ENCODE measurements at regions not wholly inside any gene's neighbourhood (a gene's known extent, or its start where the extent isn't known, plus 50 kb on each side); places are given as distances from the start of the nearest gene placed in this dataset.

DNA sequence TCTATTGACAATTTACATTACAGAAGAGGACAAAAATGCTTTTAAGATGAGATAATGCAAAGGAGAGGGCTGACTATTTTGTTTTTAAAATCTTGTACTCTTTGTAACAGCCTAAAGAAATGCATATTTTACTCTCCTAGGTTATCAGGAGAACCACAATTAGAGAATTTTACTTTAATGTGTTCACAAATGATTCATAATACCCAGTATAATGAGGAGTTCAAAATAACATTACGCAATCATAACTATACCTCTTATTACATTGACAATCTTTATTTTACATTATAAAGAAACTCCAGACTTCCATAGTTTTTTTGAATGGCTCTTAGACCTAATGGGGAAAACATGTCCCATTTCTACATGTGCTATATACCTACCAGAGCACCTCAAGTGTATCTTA is 1089.7 kb downstream of the PCDH17 start:
- Histone ChIP-seq H3K4me2 (ENCODE audit: low read length) (no peak overlapping the region), H3K9ac (no peak overlapping the region), H3K27ac (no peak overlapping the region), H2AFZ (no peak overlapping the region), H3K79me2 (no peaks in the 10 kb centered on the region), H3K36me3 (ENCODE audit: control insufficient read depth, insufficient read depth, low read length) (no peaks in the 10 kb centered on the region), H3K4me1 (no peaks in the 10 kb centered on the region), H3K4me3 (ENCODE audit: low read depth, low read length) (no peak overlapping the region), H3K9me3 (ENCODE audit: control insufficient read depth, low read length) (no peaks in the 10 kb centered on the region), H3K27me3 (ENCODE audit: control insufficient read depth, insufficient read depth, low read length) (no peaks in the 10 kb centered on the region)
- TF ChIP-seq, protein P1, sequence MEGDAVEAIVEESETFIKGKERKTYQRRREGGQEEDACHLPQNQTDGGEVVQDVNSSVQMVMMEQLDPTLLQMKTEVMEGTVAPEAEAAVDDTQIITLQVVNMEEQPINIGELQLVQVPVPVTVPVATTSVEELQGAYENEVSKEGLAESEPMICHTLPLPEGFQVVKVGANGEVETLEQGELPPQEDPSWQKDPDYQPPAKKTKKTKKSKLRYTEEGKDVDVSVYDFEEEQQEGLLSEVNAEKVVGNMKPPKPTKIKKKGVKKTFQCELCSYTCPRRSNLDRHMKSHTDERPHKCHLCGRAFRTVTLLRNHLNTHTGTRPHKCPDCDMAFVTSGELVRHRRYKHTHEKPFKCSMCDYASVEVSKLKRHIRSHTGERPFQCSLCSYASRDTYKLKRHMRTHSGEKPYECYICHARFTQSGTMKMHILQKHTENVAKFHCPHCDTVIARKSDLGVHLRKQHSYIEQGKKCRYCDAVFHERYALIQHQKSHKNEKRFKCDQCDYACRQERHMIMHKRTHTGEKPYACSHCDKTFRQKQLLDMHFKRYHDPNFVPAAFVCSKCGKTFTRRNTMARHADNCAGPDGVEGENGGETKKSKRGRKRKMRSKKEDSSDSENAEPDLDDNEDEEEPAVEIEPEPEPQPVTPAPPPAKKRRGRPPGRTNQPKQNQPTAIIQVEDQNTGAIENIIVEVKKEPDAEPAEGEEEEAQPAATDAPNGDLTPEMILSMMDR (IDR thresholded peaks at IDR 0.05), result no peak

DNA sequence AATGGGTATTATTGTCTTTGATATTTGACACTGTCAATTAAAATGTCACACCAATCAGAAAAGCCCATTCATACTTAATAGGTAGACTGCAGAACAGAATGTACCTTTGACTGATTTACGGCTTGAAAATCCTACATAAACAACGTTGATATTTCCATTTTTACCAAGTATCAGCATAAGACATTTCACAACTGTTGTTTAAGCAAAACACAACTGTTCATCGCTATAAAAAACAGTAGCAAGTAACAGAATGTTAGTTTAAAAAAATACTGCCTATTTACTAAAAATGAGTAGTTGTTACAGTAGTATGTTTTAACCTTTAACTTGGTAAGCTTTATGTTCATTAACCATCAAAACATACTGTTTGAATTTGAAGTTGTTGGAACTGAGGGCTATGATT is 1096.6 kb downstream of the PCDH17 start:
- TF ChIP-seq, protein P1 (IDR thresholded peaks at IDR 0.05), result no peak
- no peak overlapping the region for H3K4me2 ChIP-seq (ENCODE audit: low read length)

DNA sequence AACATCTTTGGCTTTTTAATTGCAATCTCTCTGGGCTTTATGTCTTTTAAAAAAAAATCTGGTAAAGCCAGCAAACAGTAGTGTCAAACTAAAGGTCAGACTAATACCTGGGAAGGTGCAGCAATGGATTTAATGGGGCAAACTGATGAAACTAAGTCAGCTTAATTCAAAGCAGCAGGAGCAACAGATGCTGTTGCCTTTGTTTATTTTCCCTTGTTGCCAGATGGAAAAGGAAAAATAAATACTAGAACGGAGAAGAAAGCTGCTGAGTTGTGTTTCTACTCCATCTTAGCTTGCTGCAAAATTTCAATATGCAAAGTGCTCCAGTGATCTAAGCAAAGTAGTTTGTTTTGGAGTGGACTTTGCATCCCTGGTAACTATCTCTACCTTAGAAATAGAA is 1097.8 kb downstream of the PCDH17 start:
- TF ChIP-seq, protein P1 (IDR thresholded peaks at IDR 0.05), result no peak
- Histone ChIP-seq H3K4me1 (no peaks in the 10 kb centered on the region), H3K9me3 (ENCODE audit: control insufficient read depth, low read length) (no peaks in the 10 kb centered on the region), H3K4me2 (ENCODE audit: low read length) (no peak overlapping the region), H3K27me3 (ENCODE audit: control insufficient read depth, insufficient read depth, low read length) (no peaks in the 10 kb centered on the region), H3K79me2 (no peaks in the 10 kb centered on the region), H2AFZ (no peak overlapping the region), H3K4me3 (ENCODE audit: low read depth, low read length) (no peak overlapping the region), H3K36me3 (ENCODE audit: control insufficient read depth, insufficient read depth, low read length) (no peaks in the 10 kb centered on the region), H3K27ac (no peak overlapping the region), H3K9ac (no peak overlapping the region)

More for the DNA sequence above, 1096.6 kb downstream of the PCDH17 start:
- H3K27me3 ChIP-seq (ENCODE audit: control insufficient read depth, insufficient read depth, low read length), result no peaks in the 10 kb centered on the region
- no peak overlapping the region for H2AFZ ChIP-seq
- no peaks in the 10 kb centered on the region for H3K36me3 ChIP-seq (ENCODE audit: control insufficient read depth, insufficient read depth, low read length)
- no peak overlapping the region for H3K4me3 ChIP-seq (ENCODE audit: low read depth, low read length)
- no peaks in the 10 kb centered on the region for H3K79me2 ChIP-seq
- no peaks in the 10 kb centered on the region for H3K9me3 ChIP-seq (ENCODE audit: control insufficient read depth, low read length)
- no peaks in the 10 kb centered on the region for H3K4me1 ChIP-seq
- H3K27ac ChIP-seq, result no peak overlapping the region
- no peak overlapping the region for H3K9ac ChIP-seq

DNA sequence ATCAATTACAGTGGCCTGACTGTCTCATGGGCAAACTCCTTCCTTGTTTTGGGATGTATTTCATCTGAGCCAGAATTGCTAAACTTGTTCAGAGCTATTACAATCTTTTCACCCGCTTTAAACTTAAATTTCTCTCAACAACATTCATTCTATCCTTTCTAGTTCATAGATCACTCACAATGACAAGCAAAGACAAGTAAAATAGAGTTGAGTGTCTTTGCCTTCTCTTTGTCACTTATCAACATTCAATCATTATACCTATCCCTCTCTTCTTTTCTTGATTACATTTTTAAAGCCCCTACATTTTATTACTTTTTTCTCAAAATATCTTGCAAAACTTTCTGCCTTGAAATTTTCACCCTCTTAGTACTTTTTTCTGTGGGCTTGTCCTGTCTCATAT is 1113.1 kb downstream of the PCDH17 start:
- no peak overlapping the region for H3K4me3 ChIP-seq (ENCODE audit: low read depth, low read length)
- no peak overlapping the region for H3K4me2 ChIP-seq (ENCODE audit: low read length)
- no peak overlapping the region for H2AFZ ChIP-seq
- H3K9me3 ChIP-seq (ENCODE audit: control insufficient read depth, low read length), result no peaks in the 10 kb centered on the region
- TF ChIP-seq, protein P1 (IDR thresholded peaks at IDR 0.05), result no peak
- H3K4me1 ChIP-seq, result no peaks in the 10 kb centered on the region
- H3K79me2 ChIP-seq, result no peaks in the 10 kb centered on the region
- no peak overlapping the region for H3K9ac ChIP-seq
- H3K36me3 ChIP-seq (ENCODE audit: control insufficient read depth, insufficient read depth, low read length), result no peaks in the 10 kb centered on the region
- no peaks in the 10 kb centered on the region for H3K27me3 ChIP-seq (ENCODE audit: control insufficient read depth, insufficient read depth, low read length)
- H3K27ac ChIP-seq, result no peak overlapping the region

DNA sequence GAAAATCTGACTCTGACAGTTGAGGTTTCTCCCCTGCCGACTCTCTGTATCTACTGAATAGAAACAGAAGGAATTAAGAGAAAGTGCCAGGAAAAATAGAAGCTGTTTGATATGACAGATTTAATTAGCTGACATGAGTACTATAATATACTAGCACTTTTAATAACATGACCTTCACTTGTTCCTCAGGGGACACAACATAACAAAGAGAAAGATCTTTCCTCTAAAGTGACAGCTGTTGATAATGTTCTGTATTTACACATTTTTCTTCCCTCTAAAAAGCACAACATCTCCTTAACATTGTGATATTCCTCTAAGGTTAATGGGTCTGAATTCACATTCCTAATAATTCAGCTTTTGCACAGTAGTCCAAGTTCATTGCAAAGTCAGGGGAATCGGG is 1136.0 kb downstream of the PCDH17 start:
- H3K4me2 ChIP-seq (ENCODE audit: low read length), result no peak overlapping the region
- no peaks in the 10 kb centered on the region for H3K4me1 ChIP-seq
- H3K9ac ChIP-seq, result no peak overlapping the region
- no peak overlapping the region for H3K27ac ChIP-seq
- H3K9me3 ChIP-seq (ENCODE audit: control insufficient read depth, low read length), result no peaks in the 10 kb centered on the region
- peak overlapping the region; percentile 22 for H2AFZ ChIP-seq
- TF ChIP-seq, protein P1 (IDR thresholded peaks at IDR 0.05), result no peak
- H3K4me3 ChIP-seq (ENCODE audit: low read depth, low read length), result no peak overlapping the region
- H3K36me3 ChIP-seq (ENCODE audit: control insufficient read depth, insufficient read depth, low read length), result no peaks in the 10 kb centered on the region
- H3K27me3 ChIP-seq (ENCODE audit: control insufficient read depth, insufficient read depth, low read length), result no peaks in the 10 kb centered on the region
- H3K79me2 ChIP-seq, result no peaks in the 10 kb centered on the region
